NCI-H1694 treated with DMSO at 0.1 percent for 48 hours (cell line): ENCODE measurements at regions not wholly inside any gene's neighbourhood (a gene's known extent, or its start where the extent isn't known, plus 50 kb on each side); places are given as distances from the start of the nearest gene placed in this dataset.

Source experiments
- DNase-seq: peaks from one replicate; lab custom pipeline; 2025; lab: John Stamatoyannopoulos, UW

DNA sequence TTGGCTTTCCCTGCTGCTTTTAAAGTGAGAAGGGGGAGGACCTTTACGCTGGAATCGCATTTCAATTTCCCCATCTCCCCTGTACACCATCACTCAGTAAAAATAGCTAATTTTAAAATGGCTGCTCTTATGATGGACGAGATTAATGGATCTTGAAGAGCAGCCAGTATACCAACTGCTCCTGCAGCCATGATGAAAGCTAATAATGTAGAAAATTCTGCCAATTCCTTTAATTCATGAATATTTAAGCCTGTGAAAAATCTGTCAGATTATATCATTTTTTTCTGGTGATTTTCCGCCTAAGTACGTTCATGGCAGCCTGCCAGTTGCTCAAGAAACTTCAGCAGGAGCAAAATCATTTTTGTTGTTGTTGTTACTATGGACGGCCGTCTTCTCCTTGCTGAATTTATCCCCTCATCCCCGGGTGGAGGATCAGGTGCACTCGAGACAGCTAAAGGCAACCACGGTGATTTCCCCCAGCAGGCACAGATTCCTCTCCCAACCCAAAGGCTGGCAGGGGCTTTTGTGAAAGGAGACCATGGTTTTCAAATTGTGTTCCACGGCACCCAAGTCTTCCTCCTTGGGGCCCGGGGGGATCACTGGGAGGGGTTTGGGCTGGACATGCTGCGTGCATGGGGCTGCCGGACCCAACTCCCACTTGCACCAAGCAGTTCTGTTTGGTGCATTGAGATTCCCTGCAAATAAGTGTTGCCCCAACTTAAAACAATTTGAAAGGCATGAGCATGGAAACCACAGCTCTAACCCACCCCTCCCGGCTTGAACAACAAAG lies 289.6 kb downstream of the UACA start:
- no peak for DNase-seq

DNA sequence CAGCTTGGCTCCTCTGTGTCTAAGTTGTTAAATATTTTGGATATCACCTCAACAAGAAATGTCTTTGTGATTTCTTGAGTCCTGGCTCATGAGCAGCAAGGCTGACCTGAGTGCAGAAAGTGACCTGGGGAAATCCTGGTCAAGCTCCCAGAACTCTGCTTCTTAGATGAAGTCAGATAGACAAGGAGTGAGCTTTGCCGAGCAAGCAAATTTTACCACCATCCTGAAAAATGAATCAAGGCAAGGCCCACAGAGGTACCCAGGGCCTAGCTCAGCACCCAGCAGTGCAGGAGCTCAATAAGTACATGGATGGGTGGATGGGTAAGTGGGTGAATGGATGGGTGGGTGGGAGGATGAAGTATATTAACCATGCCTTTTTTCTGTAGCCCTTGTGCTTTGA lies 291.8 kb downstream of the UACA start:
- no peak for DNase-seq

DNA sequence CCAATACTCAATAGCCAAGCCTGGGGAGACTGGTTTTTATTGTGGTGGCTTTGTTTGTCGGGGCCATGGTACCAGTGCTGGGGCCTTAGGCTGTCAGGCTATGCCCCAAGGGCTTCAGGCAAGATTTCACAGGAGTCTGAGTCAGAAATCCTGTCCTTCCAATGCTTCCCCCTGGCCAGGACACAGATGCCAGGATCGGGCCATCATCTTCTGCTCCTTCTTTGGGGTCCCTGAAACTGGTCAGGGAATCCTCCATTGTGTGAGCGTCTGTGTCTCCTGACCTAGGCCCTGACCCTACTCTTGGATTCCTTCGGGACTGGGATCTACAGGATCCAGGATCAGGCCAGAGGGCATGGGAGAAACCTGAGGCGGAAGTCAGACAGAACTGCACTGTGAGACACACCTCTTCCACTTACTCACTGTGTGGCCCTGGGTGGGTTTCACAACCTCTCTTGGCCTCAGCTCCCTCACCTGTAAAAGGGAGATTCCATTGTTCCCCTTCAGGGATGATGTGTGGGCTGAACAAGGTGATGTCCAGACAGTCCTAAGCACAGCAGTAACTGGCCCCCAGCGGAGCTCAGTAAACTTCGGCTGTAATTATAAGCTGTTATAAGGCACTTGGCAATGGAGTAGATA lies 292.7 kb downstream of the UACA start:
- DNase-seq = no peak

DNA sequence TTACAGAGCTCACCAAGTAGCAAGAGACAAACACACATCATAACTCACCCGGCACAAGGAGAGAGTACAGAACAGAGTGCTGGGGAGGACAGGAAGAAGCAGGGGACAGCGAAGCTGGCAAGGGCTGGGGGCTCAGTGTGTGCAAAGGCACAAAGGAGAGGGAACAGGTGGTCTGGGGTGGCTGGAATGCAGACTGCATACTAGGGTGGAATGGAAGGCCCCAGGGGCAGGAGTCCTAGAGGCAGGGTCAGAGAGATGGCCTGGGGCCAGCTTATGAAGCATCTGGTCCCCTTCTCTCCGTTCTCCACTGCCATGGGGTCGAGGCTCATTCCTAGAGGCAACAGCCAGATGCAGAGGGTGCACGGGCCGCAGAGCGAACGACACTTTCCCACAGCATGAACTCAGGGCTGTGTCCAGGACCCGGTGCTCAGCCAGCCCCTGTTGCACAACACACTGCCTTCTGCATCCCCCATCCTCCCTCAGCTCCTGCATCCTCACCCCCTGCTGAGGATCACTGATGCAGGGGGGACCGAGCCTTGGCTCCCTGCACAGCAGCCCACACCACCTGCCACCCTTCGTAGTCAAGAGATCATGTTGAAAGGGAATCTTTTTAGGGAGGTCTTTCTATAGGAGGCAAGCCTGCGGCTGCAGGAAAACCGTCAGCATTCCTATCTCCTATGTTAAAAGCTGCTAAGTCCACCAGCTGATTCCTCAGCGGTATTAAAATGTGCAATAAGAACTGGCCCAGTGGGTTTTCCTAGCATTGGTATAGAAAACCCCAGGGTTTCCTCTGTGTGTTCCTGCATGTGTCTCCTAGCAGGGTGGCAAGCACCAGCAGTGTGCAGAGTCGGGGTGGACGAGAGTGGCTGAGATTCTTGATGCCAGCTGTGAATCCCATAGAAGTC lies 293.5 kb downstream of the UACA start:
- peak; percentile 30 for DNase-seq

DNA sequence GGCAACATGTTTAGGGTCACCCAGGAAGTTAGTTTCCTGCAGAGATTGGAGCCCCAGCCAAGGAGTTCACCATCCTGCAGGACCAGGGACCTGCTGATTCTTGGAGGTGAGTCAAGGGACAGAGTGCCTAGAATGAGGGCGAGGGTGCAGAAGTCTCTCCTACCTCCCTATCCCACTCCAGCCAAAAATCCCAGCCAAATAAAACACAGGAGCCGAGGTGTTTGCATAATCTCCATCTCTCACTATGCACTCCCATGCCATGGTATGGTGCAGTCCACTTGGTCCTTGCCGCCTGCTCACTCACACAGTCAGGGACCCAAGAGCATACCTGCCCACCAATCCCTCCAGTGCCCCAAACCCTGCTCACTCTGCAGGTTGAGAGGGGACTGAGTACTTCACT lies 294.2 kb downstream of the UACA start:
- DNase-seq = no peak

DNA sequence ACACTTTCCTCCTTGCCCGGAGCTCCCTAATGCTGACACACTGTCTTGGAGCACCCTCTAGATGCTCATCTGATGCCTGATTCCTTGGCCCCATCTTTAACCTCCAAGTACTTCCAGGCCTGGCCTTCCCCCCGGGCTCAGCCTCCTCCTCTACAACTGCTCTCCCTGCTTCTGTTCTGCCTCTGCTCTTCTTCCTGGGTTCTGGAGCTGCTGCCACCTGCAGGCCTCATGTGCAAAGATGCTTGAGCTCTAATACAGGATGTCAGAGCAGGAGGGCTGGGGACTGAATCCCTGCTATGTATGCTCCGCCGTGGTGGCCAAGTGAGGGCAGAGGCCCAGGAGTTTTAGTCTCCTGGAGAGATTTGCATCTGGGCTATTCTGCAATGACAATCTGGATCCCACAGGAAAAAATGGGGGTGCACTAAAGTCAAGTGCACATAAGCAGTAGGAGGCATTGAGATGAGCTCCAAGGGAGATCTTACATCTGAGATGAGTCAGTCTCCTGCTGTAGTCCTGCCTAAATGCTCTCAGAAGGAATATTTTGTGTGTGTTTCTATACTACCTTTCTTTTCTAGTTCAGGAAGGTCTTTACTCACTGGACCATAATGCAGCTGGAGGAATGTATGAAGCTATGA lies 296.3 kb downstream of the UACA start:
- peak; percentile 61 for DNase-seq

DNA sequence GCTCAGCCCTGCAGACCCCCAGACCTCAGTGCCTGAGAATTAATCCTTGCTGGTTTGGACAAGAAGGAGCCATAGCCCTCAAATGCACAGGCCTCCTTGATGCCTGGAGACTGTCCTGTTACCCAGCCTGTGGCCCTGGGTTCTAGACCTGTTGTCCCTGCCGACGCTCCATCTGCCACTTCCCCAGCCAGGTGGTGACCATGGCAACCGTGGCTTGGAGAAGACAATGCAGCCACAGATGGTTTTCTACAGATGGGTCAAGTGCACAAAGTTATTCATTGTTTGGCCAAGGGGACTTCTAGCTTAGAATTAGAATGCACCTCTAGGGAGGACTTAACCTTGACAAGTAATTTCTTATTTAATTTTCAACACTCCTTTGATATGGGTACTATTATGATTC lies 297.1 kb downstream of the UACA start:
- DNase-seq = no peak

DNA sequence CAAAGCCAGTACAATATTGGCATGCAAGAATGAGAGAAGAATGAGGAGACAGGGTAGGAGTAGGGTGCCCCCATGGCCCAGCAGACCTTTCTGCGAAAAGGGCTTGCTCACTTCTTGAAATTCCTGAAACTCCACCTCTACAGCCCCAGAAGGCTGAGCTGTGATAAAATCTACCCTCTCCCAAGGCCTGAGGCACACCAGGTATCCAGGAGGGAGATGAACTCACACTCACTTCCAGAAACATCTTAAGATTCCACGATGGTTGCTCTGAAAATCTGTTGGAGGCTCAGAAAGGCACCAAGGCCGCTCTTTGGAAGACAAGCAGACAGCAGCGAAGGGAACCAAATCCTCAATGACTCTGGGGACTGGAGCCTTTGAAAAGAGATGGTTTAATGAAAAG lies 297.5 kb downstream of the UACA start:
- no peak for DNase-seq

DNA sequence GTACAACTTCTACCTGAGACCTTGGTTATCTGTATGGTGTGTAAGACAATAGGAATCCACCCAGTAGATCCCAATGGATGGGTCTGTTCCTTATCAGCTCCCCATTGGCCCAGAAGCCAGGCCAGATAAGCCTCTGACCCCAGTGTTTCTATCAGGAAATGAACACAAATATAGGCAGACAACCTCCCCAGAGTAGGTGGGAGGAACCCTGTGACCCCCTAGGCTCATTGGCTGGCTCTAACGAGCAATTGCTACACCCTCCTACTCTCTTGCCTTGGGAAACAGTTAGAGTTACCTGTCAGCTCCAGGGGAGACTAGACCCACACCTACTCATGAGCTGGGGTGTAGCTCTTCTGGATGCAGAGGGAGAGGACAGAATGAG lies 299.9 kb downstream of the UACA start:
- no peak for DNase-seq

DNA sequence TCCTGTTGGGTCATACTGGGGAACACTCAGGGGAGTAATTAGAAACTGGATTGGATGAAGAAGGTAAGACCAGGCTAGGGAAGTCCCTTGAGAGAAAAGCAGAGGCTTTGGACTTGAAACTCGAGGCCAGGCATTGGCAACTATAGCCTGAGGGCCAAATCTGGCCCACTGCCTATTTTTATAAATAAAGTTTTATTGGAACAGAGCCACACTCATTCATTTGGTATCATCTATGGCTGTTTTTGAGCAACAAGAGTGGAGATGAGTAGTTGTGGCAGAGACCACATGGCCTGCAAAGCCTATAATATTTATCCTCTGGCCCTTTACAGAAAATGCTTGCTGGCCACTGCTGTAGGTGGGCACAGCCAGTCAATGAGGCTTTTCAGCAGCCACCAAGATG lies 301.4 kb downstream of the UACA start:
- no peak for DNase-seq

DNA sequence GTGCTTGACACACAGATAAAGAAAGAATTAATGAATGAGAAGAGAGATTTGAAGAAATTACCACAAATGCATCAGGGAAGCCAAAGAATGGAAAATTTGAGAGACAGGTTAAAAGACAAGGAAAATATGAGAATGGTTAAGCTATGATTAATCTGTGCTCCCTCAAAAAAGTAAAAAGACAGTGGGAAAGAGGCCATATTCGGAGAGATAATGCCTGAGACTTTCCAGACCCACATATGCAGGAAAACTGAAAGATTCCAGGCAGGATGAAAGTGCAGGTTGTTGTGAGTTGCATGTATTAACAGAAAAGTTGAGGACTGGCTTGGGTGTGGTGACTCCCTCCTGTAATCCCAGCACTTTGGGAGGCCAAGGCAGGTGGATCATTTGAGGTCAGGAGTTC lies 302.3 kb downstream of the UACA start:
- DNase-seq = no peak

DNA sequence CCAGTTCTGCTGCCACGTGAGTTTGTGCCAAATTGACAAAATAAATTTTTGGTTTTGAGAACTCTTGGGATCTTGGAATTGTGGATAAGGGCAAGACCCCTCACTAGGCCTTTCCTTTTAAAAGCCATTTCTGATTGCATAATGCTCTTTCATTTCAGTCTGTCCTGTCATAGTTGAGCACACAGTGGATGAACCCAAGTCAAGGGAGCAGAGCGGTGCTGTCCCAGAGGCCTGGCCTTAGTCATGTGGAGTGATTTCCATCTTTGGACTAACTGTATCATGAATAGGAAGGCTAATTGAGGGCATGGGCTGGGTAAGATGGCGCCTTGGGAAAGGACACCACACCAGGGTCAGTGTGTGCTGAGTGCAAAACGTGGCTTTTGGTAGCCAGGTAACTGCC lies 304.0 kb downstream of the UACA start:
- no peak for DNase-seq

DNA sequence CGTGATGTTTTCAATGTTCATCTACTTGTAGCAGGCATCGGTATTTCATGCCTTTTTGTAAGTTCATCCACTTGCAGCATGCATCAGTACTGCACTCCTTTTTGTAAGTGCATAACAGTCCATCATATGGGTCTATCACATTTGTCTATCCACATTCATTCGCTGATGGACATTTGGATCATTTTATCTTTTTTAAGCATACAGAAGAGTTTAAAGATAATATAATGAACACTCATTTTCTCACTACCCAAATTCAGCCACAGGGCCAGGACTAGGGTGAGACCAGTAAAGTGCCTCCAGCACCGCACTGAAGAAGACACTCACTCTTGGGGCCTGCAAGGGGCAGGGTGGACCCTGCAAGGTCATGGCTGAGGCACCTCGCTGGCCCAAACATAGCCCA lies 309.6 kb downstream of the UACA start:
- no peak for DNase-seq

DNA sequence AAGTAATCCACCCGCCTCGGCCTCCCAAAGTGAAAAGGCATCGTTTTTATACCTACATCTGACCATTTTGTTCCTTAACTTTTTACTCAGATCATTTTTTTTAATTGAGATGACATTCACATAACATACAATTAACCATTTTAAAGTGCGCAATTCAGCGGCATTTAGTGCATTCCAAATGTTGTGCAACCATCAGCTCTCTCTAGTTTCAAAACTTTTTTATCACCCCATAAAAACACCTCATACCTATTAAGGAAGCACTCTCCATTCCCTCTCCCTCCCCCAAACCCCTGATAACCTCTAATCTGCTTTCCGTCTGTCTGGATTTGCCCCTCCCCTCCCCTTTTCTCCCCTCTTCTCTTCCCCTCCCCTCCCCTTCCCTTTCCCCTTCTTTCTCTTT lies 310.1 kb downstream of the UACA start:
- DNase-seq = no peak

DNA sequence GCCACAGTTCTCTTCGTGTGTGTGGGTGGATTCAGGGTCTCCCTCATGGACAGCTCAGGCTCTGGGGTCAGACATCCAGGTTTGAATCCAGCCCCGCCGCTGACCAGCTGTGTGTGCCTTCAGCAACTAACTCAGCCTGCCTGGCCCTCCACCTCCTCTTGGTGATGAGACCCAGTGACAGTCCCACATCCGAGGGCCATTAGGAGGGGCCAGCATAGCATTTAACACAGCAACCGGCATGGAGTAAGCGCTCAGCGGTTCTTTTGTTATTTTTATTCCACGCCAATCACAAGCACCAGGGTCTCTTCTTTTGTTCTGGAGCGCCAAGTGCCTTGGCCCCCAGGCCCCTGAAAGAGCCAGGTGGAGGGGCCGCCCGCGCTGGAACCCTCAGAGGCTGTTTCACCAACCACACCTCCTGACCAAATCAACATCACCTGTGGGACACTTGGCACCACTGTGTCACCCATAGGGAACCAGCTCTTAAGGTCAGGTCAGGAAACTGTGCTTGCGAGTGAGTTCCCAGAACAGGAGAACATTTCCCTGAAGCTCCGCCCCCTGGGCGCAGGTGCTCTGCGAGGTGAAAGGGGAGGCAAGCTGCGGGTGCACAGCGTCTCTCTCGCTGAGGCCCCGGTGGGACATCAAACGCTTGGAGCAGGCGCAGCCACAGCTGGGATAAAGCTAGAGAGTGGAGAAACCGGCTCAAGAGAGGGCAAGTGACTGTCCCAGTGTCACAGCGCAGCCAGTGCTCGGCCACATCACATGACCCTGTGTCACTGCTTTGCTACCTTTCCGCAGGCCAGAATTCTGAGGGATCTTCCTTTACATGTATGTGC lies 311.3 kb downstream of the UACA start:
- DNase-seq = no peak

DNA sequence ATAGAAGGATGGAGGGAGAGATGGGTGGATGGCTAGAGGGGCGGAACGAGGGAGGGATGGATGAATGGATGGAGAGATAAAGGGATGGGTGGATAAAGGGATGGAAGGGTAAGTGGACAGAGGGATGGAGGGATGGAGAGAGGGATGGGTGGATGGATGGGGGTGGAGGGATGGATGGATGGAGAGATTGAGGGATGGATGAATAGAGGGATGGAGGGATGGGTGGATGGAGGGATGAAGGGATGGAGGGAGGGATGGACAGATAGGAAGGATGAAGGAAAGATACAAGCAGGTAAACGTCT lies 313.3 kb downstream of the UACA start:
- no peak for DNase-seq

DNA sequence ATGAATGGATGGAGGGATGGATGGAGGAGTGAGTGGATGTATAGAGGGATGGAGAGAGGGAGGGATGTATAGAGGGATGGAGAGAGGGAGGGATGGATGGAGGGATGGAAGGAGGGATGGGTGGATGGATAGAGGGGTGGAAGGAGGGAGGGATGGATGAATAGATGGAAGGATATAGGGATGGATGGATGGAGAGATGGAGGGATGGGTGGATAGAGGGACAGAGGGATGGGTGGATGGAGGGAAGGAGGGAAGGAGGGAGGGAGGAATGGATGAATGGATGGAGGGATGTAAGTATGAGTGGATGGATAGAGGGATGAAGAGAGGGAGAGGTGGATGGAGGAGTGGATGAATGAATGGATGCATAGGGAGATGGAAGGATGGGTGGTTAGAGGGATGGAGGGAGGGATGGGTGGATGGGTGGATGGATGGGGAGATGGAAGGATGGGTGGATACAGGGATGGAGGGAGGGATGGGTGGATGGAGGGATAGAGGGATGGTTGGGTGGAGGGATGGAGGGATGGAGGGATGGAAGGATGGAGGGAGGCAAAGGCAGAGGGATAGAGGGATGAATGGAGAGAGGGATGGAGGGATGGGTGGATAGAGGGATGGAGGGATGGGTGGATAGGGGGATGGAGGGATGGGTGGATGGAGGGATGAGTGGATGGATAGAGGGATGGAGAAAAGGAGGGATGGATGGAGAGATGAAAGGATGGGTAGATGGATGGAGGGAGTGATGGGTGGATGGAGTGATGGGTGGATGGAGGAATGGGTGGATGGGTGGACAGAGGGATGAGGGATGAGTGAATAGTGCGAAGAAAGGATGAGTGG lies 313.8 kb downstream of the UACA start:
- no peak for DNase-seq

DNA sequence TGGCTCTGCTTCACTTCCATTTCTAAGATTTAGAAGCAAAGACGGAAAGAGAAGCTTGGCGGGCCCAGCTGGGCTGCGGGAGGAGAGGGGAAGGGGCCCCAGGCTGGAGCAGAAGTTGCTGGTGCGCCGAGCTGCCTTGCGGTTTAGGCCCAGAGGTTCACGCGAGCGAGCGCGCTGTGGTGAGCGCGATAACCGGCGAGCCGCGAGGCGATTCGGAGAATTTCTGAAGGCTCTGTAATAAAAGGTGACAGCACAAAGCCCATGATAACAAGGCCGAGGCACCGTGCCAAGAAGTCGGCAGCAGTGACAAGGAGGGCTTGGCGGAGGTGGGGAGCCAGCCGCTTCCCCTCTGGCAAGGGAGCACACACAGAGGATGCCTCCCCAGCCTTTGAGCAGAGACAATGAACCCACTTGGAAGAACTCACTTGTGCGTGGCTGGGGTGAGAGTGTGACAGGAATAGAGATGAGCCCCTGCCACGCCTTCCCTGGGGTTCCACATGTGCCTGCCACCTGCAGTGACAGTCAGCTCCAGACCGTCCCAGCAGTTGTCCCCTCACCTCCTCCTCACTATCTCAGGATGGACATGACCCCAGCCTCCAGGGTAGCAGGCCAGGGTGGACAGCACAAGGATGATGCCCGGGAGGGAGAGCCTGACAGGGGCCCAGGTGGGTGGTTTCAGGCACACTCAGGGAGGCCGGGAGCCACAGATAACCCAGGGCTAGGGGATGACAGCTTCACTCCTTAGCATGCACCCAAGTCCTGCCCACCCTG lies 315.2 kb downstream of the UACA start:
- DNase-seq = no peak

DNA sequence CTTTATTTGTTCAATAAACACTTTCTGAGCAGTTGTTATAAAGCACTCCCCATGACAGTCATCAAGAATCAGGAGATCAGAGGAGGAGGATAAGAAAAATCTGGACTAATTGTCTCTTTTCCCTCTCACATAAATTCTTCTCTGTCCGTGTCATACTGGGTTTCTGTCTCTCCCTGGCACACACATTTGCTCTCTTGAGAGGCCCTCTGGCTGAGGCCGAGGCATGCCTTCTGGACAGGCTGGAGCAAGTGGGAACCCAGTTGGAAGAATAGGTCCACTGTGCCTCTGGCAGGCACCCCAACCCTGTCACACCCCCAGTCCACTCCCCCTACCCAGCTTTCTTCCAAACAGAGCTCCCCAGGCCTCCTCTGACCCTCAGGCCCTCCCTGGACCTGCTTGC lies 315.8 kb downstream of the UACA start:
- no peak for DNase-seq

DNA sequence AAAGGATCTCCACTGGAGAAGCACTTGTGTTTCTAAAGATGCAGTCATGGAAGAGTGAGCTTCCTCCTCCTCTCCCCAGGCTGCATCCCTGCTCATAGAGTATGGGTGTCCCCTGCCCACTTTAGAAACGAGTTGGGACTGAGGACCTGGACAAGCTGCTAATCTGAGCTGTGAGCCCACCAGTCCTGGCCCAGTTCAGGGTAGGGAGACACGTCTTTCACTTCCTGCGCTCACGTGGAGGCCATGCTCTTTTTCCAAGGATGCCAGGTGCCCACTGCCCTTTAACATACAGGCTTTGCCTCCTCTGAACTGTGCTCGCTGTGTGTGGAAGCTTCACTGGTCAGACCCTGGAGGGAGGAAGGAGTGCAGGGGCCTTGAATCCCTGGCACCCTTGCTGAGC lies 316.3 kb downstream of the UACA start:
- no peak for DNase-seq
